IMR-90 (cell line): ENCODE measurements at regions not wholly inside any gene's neighbourhood (a gene's known extent, or its start where the extent isn't known, plus 50 kb on each side); places are given as distances from the start of the nearest gene placed in this dataset.

ENCODE experiments used
- ATAC-seq: fragments of 200-7000 bp; cut with Tn5 transposase; 2 replicates; pipeline ENCODE4 v1.9.1; 2020; ENCODE audit warnings: low read depth, mild to moderate bottlenecking, moderate library complexity
- BruUV-seq: library from RNA; stranded (reverse); fragments of 400-500 nt; replicated peaks from 2 replicates; lab custom pipeline; 2021; lab: Mats Ljungman, UMichigan
- CTCF ChIA-PET: fragments of 300-600 bp; formaldehyde crosslinking; extraction: SDS; loops from one replicate; lab custom pipeline; 2021; ENCODE audit warnings: antibody characterized with exemption; lab: Yijun Ruan, JAX
- POLR2A ChIA-PET: fragments of 300-600 bp; sonication (Branson Sonifier 250); formaldehyde crosslinking; loops from one replicate; lab custom pipeline; 2022; ENCODE audit warnings: antibody characterized with exemption; ENCODE audit not compliant: unreplicated experiment; lab: Charles Lee
- DNase-seq: peaks from one replicate; pipeline ENCODE4 v3.0.0; 2013
- H2AFZ ChIP-seq: replicated peaks from 2 replicates; pipeline ENCODE3; 2013; ENCODE audit warnings: low read length, mild to moderate bottlenecking; ENCODE audit not compliant: poor library complexity
- H2AK5ac ChIP-seq: 2 replicates; pipeline ENCODE4 v1.6.1; 2013; ENCODE audit warnings: low read depth, low read length, inconsistent platforms
- H2AK9ac ChIP-seq: replicated peaks from 2 replicates; pipeline ENCODE3; 2013; ENCODE audit warnings: mild to moderate bottlenecking, low read depth, low read length, moderate library complexity; ENCODE audit not compliant: poor library complexity
- H2BK120ac ChIP-seq: 2 replicates; pipeline ENCODE4 v1.6.1; 2013; ENCODE audit warnings: low read depth, low read length, inconsistent platforms
- H2BK15ac ChIP-seq: 3 replicates; pipeline ENCODE4 v1.6.1; 2013; ENCODE audit warnings: low read depth, low read length, inconsistent platforms
- H2BK20ac ChIP-seq: 2 replicates; pipeline ENCODE4 v1.6.1; 2013; ENCODE audit warnings: low read depth, mild to moderate bottlenecking, inconsistent platforms, low read length, moderate library complexity
- H2BK5ac ChIP-seq: 2 replicates; pipeline ENCODE4 v1.6.1; 2013; ENCODE audit warnings: mild to moderate bottlenecking, low read depth, low read length, inconsistent platforms; ENCODE audit not compliant: poor library complexity, severe bottlenecking
- H3K14ac ChIP-seq: replicated peaks from 2 replicates; pipeline ENCODE4 v1.6.1; 2013; ENCODE audit warnings: low read depth, low read length, inconsistent platforms
- H3K18ac ChIP-seq: 2 replicates; pipeline ENCODE4 v1.6.1; 2013; ENCODE audit warnings: low read depth, low read length, control low read depth
- H3K23ac ChIP-seq: 2 replicates; pipeline ENCODE4 v1.6.1; 2013; ENCODE audit warnings: low read depth, low read length, inconsistent platforms
- H3K27ac ChIP-seq: 2 replicates; pipeline ENCODE4 v1.5.1; 2013; ENCODE audit warnings: mild to moderate bottlenecking, control low read depth, low read length; ENCODE audit not compliant: insufficient read depth
- H3K27me3 ChIP-seq: 2 replicates; pipeline ENCODE4 v1.6.1; 2013; ENCODE audit warnings: low read length; ENCODE audit not compliant: control insufficient read depth, insufficient read depth
- H3K36me3 ChIP-seq: 2 replicates; pipeline ENCODE4 v1.6.1; 2013; ENCODE audit warnings: low read length, mixed read lengths; ENCODE audit not compliant: control insufficient read depth, insufficient read depth
- H3K4ac ChIP-seq: 2 replicates; pipeline ENCODE4 v1.6.1; 2013; ENCODE audit warnings: low read depth, low read length, inconsistent platforms
- H3K4me1 ChIP-seq: 2 replicates; pipeline ENCODE4 v1.6.1; 2013; ENCODE audit warnings: low read length, mixed read lengths; ENCODE audit not compliant: control insufficient read depth, insufficient read depth
- H3K4me2 ChIP-seq: 2 replicates; pipeline ENCODE4 v1.6.1; 2013; ENCODE audit warnings: low read depth, mild to moderate bottlenecking, control low read depth, low read length, moderate library complexity
- H3K4me3 ChIP-seq: 2 replicates; pipeline ENCODE4 v1.5.1; 2013; ENCODE audit warnings: low read depth, mild to moderate bottlenecking, control low read depth, low read length, moderate library complexity; ENCODE audit not compliant: insufficient read depth
- H3K56ac ChIP-seq: 2 replicates; pipeline ENCODE4 v1.6.1; 2013; ENCODE audit warnings: low read length, inconsistent platforms; ENCODE audit not compliant: insufficient read depth; ENCODE audit errors: extremely low read depth
- H3K79me1 ChIP-seq, 2 experiments: 2 replicates each; pipeline ENCODE4 v1.6.1; 2013; ENCODE audit warnings: low read length in 2 of 2, inconsistent platforms in 1 of 2, low read depth in 1 of 2
- H3K9ac ChIP-seq: 2 replicates; pipeline ENCODE4 v1.6.1; 2013; ENCODE audit warnings: low read depth, low read length, control low read depth
- H3K9me1 ChIP-seq: 2 replicates; pipeline ENCODE4 v1.6.1; 2013; ENCODE audit warnings: low read length, inconsistent platforms; ENCODE audit not compliant: insufficient read depth
- H3K9me3 ChIP-seq: 2 replicates; pipeline ENCODE4 v1.6.1; 2013; ENCODE audit warnings: low read length; ENCODE audit not compliant: control insufficient read depth, insufficient read depth
- H4K20me1 ChIP-seq: 2 replicates; pipeline ENCODE4 v1.6.1; 2013; ENCODE audit warnings: low read length, inconsistent platforms; ENCODE audit not compliant: insufficient read depth
- H4K5ac ChIP-seq: 2 replicates; pipeline ENCODE4 v1.6.1; 2013; ENCODE audit warnings: mild to moderate bottlenecking, low read depth, low read length, control low read depth
- H4K8ac ChIP-seq, 2 experiments: 2 replicates each; pipeline ENCODE4 v1.6.1; 2013; ENCODE audit warnings: low read depth in 2 of 2, low read length in 2 of 2, control low read depth in 1 of 2, inconsistent platforms in 1 of 2
- H4K91ac ChIP-seq: 2 replicates; pipeline ENCODE4 v1.6.1; 2013; ENCODE audit warnings: low read depth, low read length, inconsistent platforms; ENCODE audit not compliant: insufficient read depth
- BHLHE40 ChIP-seq: fragments of 150-350 bp; IDR thresholded peaks from 2 replicates; pipeline ENCODE4 v1.6.1; 2016; ENCODE audit warnings: mild to moderate bottlenecking, low read depth, low read length
- CEBPB ChIP-seq: IDR thresholded peaks from 2 replicates; pipeline ENCODE4 v1.6.1; 2012; ENCODE audit warnings: low read depth, low read length, improper control_type of control experiment
- CHD1 ChIP-seq: IDR thresholded peaks from 2 replicates; pipeline ENCODE4 v1.6.1; 2012; ENCODE audit warnings: low read depth, low read length, improper control_type of control experiment
- CTCF ChIP-seq: conservative IDR thresholded peaks from 2 replicates; pipeline ENCODE4 v1.5.1; 2012; ENCODE audit warnings: mild to moderate bottlenecking, low read depth, low read length, improper control_type of control experiment
- ELK1 ChIP-seq: fragments of 150-350 bp; IDR thresholded peaks from 2 replicates; pipeline ENCODE4 v1.6.1; 2016; ENCODE audit warnings: low read depth, mild to moderate bottlenecking, low read length, moderate library complexity, borderline replicate concordance
- FOS ChIP-seq: fragments of 150-350 bp; IDR thresholded peaks from 2 replicates; pipeline ENCODE4 v1.6.1; 2016; ENCODE audit warnings: low read depth, low read length
- MAFK ChIP-seq: IDR thresholded peaks from 2 replicates; pipeline ENCODE4 v1.6.1; 2012; ENCODE audit warnings: low read depth, low read length, improper control_type of control experiment
- MAZ ChIP-seq: IDR thresholded peaks from 2 replicates; pipeline ENCODE4 v1.6.1; 2012; ENCODE audit warnings: low read depth, mild to moderate bottlenecking, low read length, improper control_type of control experiment, moderate library complexity, borderline replicate concordance
- MXI1 ChIP-seq: IDR thresholded peaks from 2 replicates; pipeline ENCODE4 v1.6.1; 2012; ENCODE audit warnings: low read depth, mild to moderate bottlenecking, low read length, moderate library complexity, borderline replicate concordance
- NFE2L2 ChIP-seq: fragments of 150-350 bp; IDR thresholded peaks from 2 replicates; pipeline ENCODE4 v1.6.1; 2016; ENCODE audit warnings: low read depth, mild to moderate bottlenecking, low read length
- POLR2A ChIP-seq: IDR thresholded peaks from 2 replicates; pipeline ENCODE4 v1.6.1; 2012; ENCODE audit warnings: mild to moderate bottlenecking, low read depth, low read length
- RAD21 ChIP-seq: IDR thresholded peaks from 2 replicates; pipeline ENCODE4 v1.6.1; 2012; ENCODE audit warnings: low read length, improper control_type of control experiment
- RCOR1 ChIP-seq: IDR thresholded peaks from 2 replicates; pipeline ENCODE4 v1.6.1; 2012; ENCODE audit warnings: mild to moderate bottlenecking, low read length, improper control_type of control experiment; ENCODE audit not compliant: insufficient replicate concordance
- RFX5 ChIP-seq: IDR thresholded peaks from 2 replicates; pipeline ENCODE4 v1.8.0; 2012; ENCODE audit warnings: low read depth, mild to moderate bottlenecking, low read length, moderate library complexity
- SMC3 ChIP-seq: fragments of 150-350 bp; IDR thresholded peaks from 2 replicates; pipeline ENCODE4 v1.6.1; 2016; ENCODE audit warnings: low read depth, mild to moderate bottlenecking, antibody characterized with exemption, low read length, moderate library complexity
- USF2 ChIP-seq: fragments of 150-350 bp; IDR thresholded peaks from 2 replicates; pipeline ENCODE4 v1.6.1; 2017; ENCODE audit warnings: mild to moderate bottlenecking, antibody characterized with exemption, low read length, low read depth
- WGBS, 2 experiments: methylation state at CpG; one replicate each; pipeline versions ENCODE4 v1.1.5 to v1.1.7; 2013; ENCODE audit warnings: missing lambda C conversion rate in 2 of 2; ENCODE audit not compliant: insufficient read length in 1 of 2; ENCODE audit errors: extremely low coverage in 2 of 2; 5-methylcytosine and 5-hydroxymethylcytosine counted together
- dilution Hi-C: fragments of 300-500 bp; cut with HindIII; formaldehyde crosslinking; loops from one replicate; pipeline ENCODE4 v1.14.3; 2018; ENCODE audit warnings: low sequenced_read_pairs; ENCODE audit not compliant: unreplicated experiment
- in situ Hi-C: fragments of 300-500 bp; cut with MboI; formaldehyde crosslinking; loops from 3 replicates; pipeline ENCODE4 v1.14.3; 2019; ENCODE audit warnings: low sequenced_read_pairs, inconsistent platforms, mixed read lengths
- intact Hi-C: fragments of 100-400 bp; cut with micrococcal nuclease; formaldehyde crosslinking; loops from 2 replicates; pipeline ENCODE4 v1.10.0; 2022

GRCh38 chr5:20832204-20833080, 844.4 kb upstream of the CDH18 start:
- no peak overlapping the region for H3K9ac ChIP-seq

More at GRCh38 chr5:20832204-20833080, 844.4 kb upstream of the CDH18 start:
- H3K9me1 ChIP-seq = no peaks in the 10 kb centered on the region
- no peak overlapping the region for H2BK20ac ChIP-seq
- no peak for ATAC-seq
- H3K27ac ChIP-seq = no peak overlapping the region
- no peaks in the 10 kb centered on the region for H3K79me1 ChIP-seq
- no peak for DNase-seq
- no peak for TF ChIP-seq RCOR1
- no peak for TF ChIP-seq MAZ
- no peak for TF ChIP-seq RFX5
- TF ChIP-seq SMC3 = no peak
- TF ChIP-seq USF2 = no peak
- no peak for TF ChIP-seq NFE2L2
- TF ChIP-seq CEBPB = no peak
- TF ChIP-seq MXI1 = no peak
- TF ChIP-seq CHD1 = no peak
- no peak for TF ChIP-seq POLR2A
- TF ChIP-seq MAFK = no peak
- TF ChIP-seq RAD21 = no peak
- no peak for TF ChIP-seq BHLHE40
- TF ChIP-seq ELK1 = no peak
- TF ChIP-seq CTCF = no peak
- no peak for TF ChIP-seq FOS
- H4K8ac ChIP-seq = no peak overlapping the region
- no peak overlapping the region for H3K23ac ChIP-seq
- no peak overlapping the region for H3K18ac ChIP-seq
- no peak overlapping the region for H3K4ac ChIP-seq
- no peak overlapping the region for H4K5ac ChIP-seq
- no peaks in the 10 kb centered on the region for H3K36me3 ChIP-seq
- dilution Hi-C loops (no loop called here), in situ Hi-C loops (no loop called here), intact Hi-C loops (no loop called here)
- no peak overlapping the region for H2AK9ac ChIP-seq
- CTCF ChIA-PET = no interaction called here
- peaks cover 4% of the 10 kb centered on the region for H3K9me3 ChIP-seq
- H2BK15ac ChIP-seq = no peak overlapping the region
- H3K4me3 ChIP-seq = no peak overlapping the region
- no CpG with 5 or more reads among the region's 5 CpGs for WGBS, 2 experiments
- no peak overlapping the region for H3K56ac ChIP-seq
- no peaks in the 10 kb centered on the region for H3K4me1 ChIP-seq
- no peak overlapping the region for H3K14ac ChIP-seq
- H3K4me2 ChIP-seq = no peak overlapping the region
- no peak overlapping the region for H2AFZ ChIP-seq
- no peaks in the 10 kb centered on the region for H3K27me3 ChIP-seq
- H4K91ac ChIP-seq = no peak overlapping the region
- no peaks in the 10 kb centered on the region for H4K20me1 ChIP-seq
- POLR2A ChIA-PET = no interaction called here
- H2AK5ac ChIP-seq = no peak overlapping the region
- H2BK120ac ChIP-seq = no peak overlapping the region
- no peak overlapping the region for H2BK5ac ChIP-seq
- no TSS peak for BruUV-seq
